H1 (cell line): ENCODE measurements at regions not wholly inside any gene's neighbourhood (a gene's known extent, or its start where the extent isn't known, plus 50 kb on each side); places are given as distances from the start of the nearest gene placed in this dataset.

Experiments
- CTCF ChIA-PET: fragments of 300-600 bp; sonication (Branson Sonifier 250); formaldehyde crosslinking; loops from one replicate; lab custom pipeline; 2021; ENCODE audit not compliant: partially characterized antibody; lab: Charles Lee
- POLR2A ChIA-PET: fragments of 300-600 bp; sonication (Branson Sonifier 250); formaldehyde crosslinking; loops from one replicate; lab custom pipeline; 2021; ENCODE audit warnings: inconsistent platforms; ENCODE audit not compliant: partially characterized antibody; lab: Charles Lee
- DNase-seq, 2 experiments: peaks; one replicate each; pipeline versions ENCODE4 v3.0.0 to v3.0.0-alpha.2; 2010 to 2022; ENCODE audit warnings: low spot score in 2 of 2, low read depth in 1 of 2, mixed read lengths in 1 of 2
- FAIRE-seq: peaks from 2 replicates; lab custom pipeline; 2011; peaks lifted over from hg19 to GRCh38; lab: Jason Lieb, UNC
- H2AFZ ChIP-seq: 2 replicates; pipeline ENCODE4 v1.8.1; 2012; ENCODE audit warnings: low read length, inconsistent platforms
- H2AK5ac ChIP-seq: 2 replicates; pipeline ENCODE4 v1.6.1; 2013; ENCODE audit warnings: low read depth, low read length
- H2BK120ac ChIP-seq: replicated peaks from 2 replicates; pipeline ENCODE3; 2013; ENCODE audit warnings: low read depth, low read length, inconsistent platforms
- H2BK12ac ChIP-seq: 2 replicates; pipeline ENCODE4 v1.6.1; 2013; ENCODE audit warnings: low read depth, low read length
- H2BK15ac ChIP-seq: 2 replicates; pipeline ENCODE4 v1.6.1; 2013; ENCODE audit warnings: low read length
- H2BK20ac ChIP-seq: 2 replicates; pipeline ENCODE4 v1.6.1; 2013; ENCODE audit warnings: low read length
- H2BK5ac ChIP-seq: 2 replicates; pipeline ENCODE4 v1.6.1; 2013; ENCODE audit warnings: low read depth, low read length
- H3K14ac ChIP-seq: 2 replicates; pipeline ENCODE4 v1.6.1; 2013; ENCODE audit warnings: inconsistent platforms; ENCODE audit not compliant: insufficient read length
- H3K18ac ChIP-seq: 2 replicates; pipeline ENCODE4 v1.6.1; 2013; ENCODE audit warnings: low read length; ENCODE audit errors: extremely low read depth
- H3K23ac ChIP-seq: 2 replicates; pipeline ENCODE4 v1.6.1; 2013; ENCODE audit warnings: inconsistent platforms; ENCODE audit not compliant: insufficient read length
- H3K23me2 ChIP-seq: 2 replicates; pipeline ENCODE4 v1.6.1; 2013; ENCODE audit warnings: low read depth, low read length
- H3K27ac ChIP-seq: 2 replicates; pipeline ENCODE4 v1.6.1; 2011; ENCODE audit warnings: low read depth, low read length, inconsistent platforms
- H3K27me3 ChIP-seq, 4 experiments: replicated peaks in 1 of 4; 1 replicate in 1 of 4; 2 replicates in 3 of 4; pipeline versions ENCODE4 v1.6.1 to v1.8.1; 2011 to 2013; ENCODE audit warnings: low read length in 3 of 4, mild to moderate bottlenecking in 3 of 4, inconsistent platforms in 2 of 4, mixed read lengths in 2 of 4, moderate library complexity in 1 of 4; ENCODE audit not compliant: control insufficient read depth in 3 of 4, insufficient read depth in 3 of 4; ENCODE audit errors: extremely low read depth in 1 of 4
- H3K36me3 ChIP-seq, 4 experiments: 2 replicates each; pipeline versions ENCODE4 v1.6.1 to v1.8.1; 2011 to 2013; ENCODE audit warnings: mild to moderate bottlenecking in 4 of 4, low read length in 3 of 4, moderate library complexity in 2 of 4, control low read depth in 1 of 4, inconsistent platforms in 1 of 4; ENCODE audit not compliant: insufficient read depth in 4 of 4, control insufficient read depth in 2 of 4
- H3K4ac ChIP-seq: replicated peaks from 2 replicates; pipeline ENCODE3; 2013; ENCODE audit warnings: low read length, low read depth, mixed read lengths, inconsistent platforms; ENCODE audit not compliant: insufficient read length
- H3K4me1 ChIP-seq, 4 experiments: replicated peaks in 1 of 4; 1 replicate in 1 of 4; 2 replicates in 3 of 4; pipeline versions ENCODE4 v1.6.1 to v1.8.1; 2011 to 2013; ENCODE audit warnings: low read length in 3 of 4, inconsistent platforms in 2 of 4, mixed read lengths in 1 of 4; ENCODE audit not compliant: insufficient read depth in 4 of 4, control insufficient read depth in 3 of 4
- H3K4me2 ChIP-seq, 2 experiments: 2 replicates each; pipeline versions ENCODE4 v1.6.1 to v1.8.1; 2011 to 2013; ENCODE audit warnings: low read depth in 2 of 2, low read length in 2 of 2, control low read depth in 1 of 2, inconsistent platforms in 1 of 2, mild to moderate bottlenecking in 1 of 2; ENCODE audit not compliant: insufficient read depth in 1 of 2
- H3K4me3 ChIP-seq, 4 experiments: fragments of 200-600, 300-600 bp in 1 of 4; sonication (generic), shearing (Covaris generic), sonication (Bioruptor Twin) in 1 of 4; 2 replicates each; pipeline versions ENCODE4 v1.5.1 to v1.8.1; 2011 to 2016; ENCODE audit warnings: low read length in 4 of 4, low read depth in 3 of 4, control low read depth in 2 of 4, inconsistent platforms in 2 of 4, mild to moderate bottlenecking in 2 of 4, mixed read lengths in 1 of 4, moderate library complexity in 1 of 4; ENCODE audit not compliant: insufficient read depth in 2 of 4; ENCODE audit errors: extremely low read depth in 1 of 4
- H3K56ac ChIP-seq: replicated peaks from 2 replicates; pipeline ENCODE3; 2013; ENCODE audit warnings: low read depth, mild to moderate bottlenecking, mixed read lengths, low read length, inconsistent platforms; ENCODE audit not compliant: insufficient read length
- H3K79me1 ChIP-seq: 2 replicates; pipeline ENCODE4 v1.6.1; 2013; ENCODE audit warnings: low read depth, low read length, control low read depth
- H3K79me2 ChIP-seq, 2 experiments: 2 replicates each; pipeline versions ENCODE4 v1.6.1 to v1.8.1; 2012 to 2013; ENCODE audit warnings: low read length in 2 of 2, mild to moderate bottlenecking in 2 of 2, inconsistent platforms in 1 of 2; ENCODE audit not compliant: insufficient read depth in 2 of 2, control insufficient read depth in 1 of 2
- H3K9ac ChIP-seq, 4 experiments: replicated peaks in 1 of 4; 1 replicate in 1 of 4; 2 replicates in 3 of 4; pipeline versions ENCODE4 v1.6.1 to v1.8.1; 2011 to 2013; ENCODE audit warnings: low read depth in 3 of 4, low read length in 3 of 4, control low read depth in 2 of 4, mild to moderate bottlenecking in 2 of 4, moderate library complexity in 2 of 4, inconsistent platforms in 1 of 4; ENCODE audit errors: extremely low read depth in 1 of 4
- H3K9me3 ChIP-seq, 2 experiments: 2 replicates each; pipeline versions ENCODE4 v1.6.1 to v1.8.1; 2012 to 2013; ENCODE audit warnings: mild to moderate bottlenecking in 2 of 2, moderate library complexity in 2 of 2, control low read depth in 1 of 2, inconsistent platforms in 1 of 2, low read depth in 1 of 2, low read length in 1 of 2, mixed read lengths in 1 of 2; ENCODE audit not compliant: insufficient read depth in 2 of 2
- H4K20me1 ChIP-seq, 2 experiments: replicated peaks in 1 of 2; 2 replicates each; pipeline versions ENCODE3 to v1.8.1; 2011 to 2013; ENCODE audit warnings: inconsistent platforms in 2 of 2, low read length in 2 of 2, mild to moderate bottlenecking in 1 of 2; ENCODE audit not compliant: insufficient read depth in 2 of 2, control insufficient read depth in 1 of 2
- H4K5ac ChIP-seq: 2 replicates; pipeline ENCODE4 v1.6.1; 2013; ENCODE audit warnings: low read length, low read depth, mixed read lengths, inconsistent platforms; ENCODE audit not compliant: insufficient read length
- H4K8ac ChIP-seq: 2 replicates; pipeline ENCODE4 v1.8.0; 2013; ENCODE audit warnings: mild to moderate bottlenecking, moderate library complexity, low read length, inconsistent platforms; ENCODE audit not compliant: insufficient read depth; ENCODE audit errors: extremely low read depth
- H4K91ac ChIP-seq: replicated peaks from 2 replicates; pipeline ENCODE3; 2013; ENCODE audit warnings: low read length, mixed read lengths, inconsistent platforms; ENCODE audit not compliant: insufficient read length
- JUND ChIP-seq: IDR thresholded peaks from 2 replicates; pipeline ENCODE4 v1.6.1; 2011; ENCODE audit warnings: mild to moderate bottlenecking, improper control_type of control experiment, low read length
- SAP30 ChIP-seq: fragments of 300-600 bp; sonication (generic); IDR thresholded peaks from 2 replicates; pipeline ENCODE4 v1.7.1; 2012; ENCODE audit warnings: low read length, moderate library complexity, mild to moderate bottlenecking, inconsistent platforms; ENCODE audit not compliant: insufficient read depth, insufficient replicate concordance
- YY1 ChIP-seq: IDR thresholded peaks from 2 replicates; pipeline ENCODE4 v1.6.1; 2011; ENCODE audit warnings: low read depth, mild to moderate bottlenecking, low read length
- WGBS, 2 experiments: shearing (Covaris generic) in 1 of 2; methylation state at CpG; one replicate each; pipeline versions ENCODE4 v1.1.6 to v1.1.7; 2013 to 2015; ENCODE audit warnings: low lambda C conversion rate in 2 of 2, mixed read lengths in 2 of 2, inconsistent platforms in 1 of 2, low coverage in 1 of 2, missing lambda C conversion rate in 1 of 2; ENCODE audit not compliant: insufficient replicate concordance in 2 of 2, insufficient coverage in 1 of 2, insufficient read length in 1 of 2; ENCODE audit errors: extremely low coverage in 1 of 2, missing lambda C conversion rate in 1 of 2; 5-methylcytosine and 5-hydroxymethylcytosine counted together

- H3K27me3 ChIP-seq = peaks cover 0 to 1% (median 0%) of the 10 kb centered on the region in 4 experiments; a peak in 1 of 7 replicates
- H2BK5ac ChIP-seq = no peak overlapping the region
- H3K18ac ChIP-seq = no peak overlapping the region
- WGBS, 2 experiments = 100% methylated on average over 1 of the region's 1 CpG
- no peaks in the 10 kb centered on the region for H3K79me2 ChIP-seq
- H3K4ac ChIP-seq = no peak overlapping the region
- CTCF ChIA-PET = no interaction called here
- H4K20me1 ChIP-seq = no peaks in the 10 kb centered on the region
- no peaks in the 10 kb centered on the region for H3K36me3 ChIP-seq
- H2BK120ac ChIP-seq = no peak overlapping the region
- no peak overlapping the region for H3K27ac ChIP-seq
- no peak overlapping the region for H3K14ac ChIP-seq
- POLR2A ChIA-PET = no interaction called here
- no peaks in the 10 kb centered on the region for H3K9me3 ChIP-seq
- no peak overlapping the region for H2BK15ac ChIP-seq
- no peak overlapping the region for H2BK20ac ChIP-seq
- DNase-seq = no peak
- no peak overlapping the region for H3K9ac ChIP-seq
- H2BK12ac ChIP-seq = no peak overlapping the region
- no peak overlapping the region for H3K4me3 ChIP-seq
- H4K8ac ChIP-seq = no peak overlapping the region
- H3K4me2 ChIP-seq = no peak overlapping the region
- H3K56ac ChIP-seq = no peak overlapping the region
- no peak overlapping the region for H4K5ac ChIP-seq
- H2AFZ ChIP-seq = no peak overlapping the region
- no peaks in the 10 kb centered on the region for H3K79me1 ChIP-seq
- H3K4me1 ChIP-seq = no peaks in the 10 kb centered on the region
- no peak overlapping the region for H4K91ac ChIP-seq
- no peak for FAIRE-seq
- no peak overlapping the region for H2AK5ac ChIP-seq
- H3K23ac ChIP-seq = no peak overlapping the region
- no peaks in the 10 kb centered on the region for H3K23me2 ChIP-seq
- TF ChIP-seq YY1 (no peak), SAP30 (no peak), JUND (no peak)
These were observed 125.8 kb downstream of the NEUROD6 start for GRCh38 chr7:31214751-31215150.
